GM18868 (cell line): ENCODE measurements at regions not wholly inside any gene's neighbourhood (a gene's known extent, or its start where the extent isn't known, plus 50 kb on each side); places are given as distances from the start of the nearest gene placed in this dataset.
A peak's percentile ranks its signal among the peaks of the same experiment; 100 is the strongest.

ENCODE experiments used
- ATAC-seq: cut with Tn5 transposase; IDR thresholded peaks from one replicate; pipeline ENCODE4 v1.9.1; 2021; ENCODE audit warnings: mild to moderate bottlenecking, moderate library complexity; ENCODE audit not compliant: unreplicated experiment

DNA sequence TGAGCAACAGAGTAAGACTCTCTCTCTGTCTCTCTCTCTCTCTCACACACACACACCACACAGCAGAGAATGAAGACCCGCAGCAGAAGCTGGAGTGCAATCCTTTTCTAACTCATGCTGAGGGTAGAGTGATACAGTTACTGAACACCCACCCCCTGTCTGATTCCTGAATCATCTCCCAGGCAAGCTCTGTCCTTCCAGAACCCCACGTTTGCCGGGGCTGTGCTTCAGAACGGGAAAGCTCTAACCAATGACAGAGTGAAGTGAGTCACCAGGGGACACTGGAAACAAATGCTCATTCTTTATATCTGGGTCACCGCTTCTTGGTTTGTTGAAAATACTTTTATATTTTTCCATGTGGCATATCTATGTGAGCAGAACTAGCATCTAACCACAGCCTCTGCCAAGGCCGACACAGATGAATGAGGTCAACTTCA lies 553.7 kb upstream of the AMELY start:
- ATAC-seq, result no peak

DNA sequence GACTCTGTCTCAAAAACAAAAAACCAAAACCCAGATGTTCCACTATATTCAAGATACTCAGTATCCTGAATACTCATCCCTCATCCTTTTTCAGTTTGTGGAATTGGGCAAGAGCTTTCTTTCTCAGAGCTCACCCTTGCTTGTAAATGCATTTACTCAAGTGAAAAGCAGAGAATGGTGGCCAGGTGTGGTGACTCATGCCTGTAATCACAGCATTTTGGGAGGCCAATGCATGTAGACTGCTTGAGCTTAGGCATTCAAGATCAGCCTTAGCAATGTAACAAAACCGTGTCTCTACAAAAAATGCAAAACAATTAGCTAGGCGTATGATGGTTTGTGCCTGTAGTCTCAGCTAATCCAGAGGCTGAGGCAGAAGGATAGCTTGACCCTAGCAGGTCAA lies 553.2 kb upstream of the AMELY start:
- ATAC-seq, result no peak

DNA sequence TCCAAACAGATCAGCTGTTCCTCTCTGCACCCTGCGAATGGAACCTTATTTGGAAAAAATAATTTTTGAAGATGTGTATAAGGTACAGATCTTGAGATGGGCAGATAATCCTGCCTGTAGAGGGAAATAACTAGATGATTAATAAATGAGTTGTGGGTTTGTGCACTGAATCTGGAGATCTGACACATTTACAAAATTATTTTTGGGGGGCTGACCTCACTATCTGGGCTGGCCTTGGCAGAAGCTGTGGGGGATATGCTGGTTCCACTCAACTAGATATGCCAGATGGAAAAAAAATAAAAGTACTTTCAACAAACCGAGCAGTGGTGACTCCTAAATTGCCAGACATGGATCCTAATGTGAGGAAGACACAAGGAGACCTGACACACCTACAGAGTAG lies 552.2 kb upstream of the AMELY start:
- no peak for ATAC-seq

DNA sequence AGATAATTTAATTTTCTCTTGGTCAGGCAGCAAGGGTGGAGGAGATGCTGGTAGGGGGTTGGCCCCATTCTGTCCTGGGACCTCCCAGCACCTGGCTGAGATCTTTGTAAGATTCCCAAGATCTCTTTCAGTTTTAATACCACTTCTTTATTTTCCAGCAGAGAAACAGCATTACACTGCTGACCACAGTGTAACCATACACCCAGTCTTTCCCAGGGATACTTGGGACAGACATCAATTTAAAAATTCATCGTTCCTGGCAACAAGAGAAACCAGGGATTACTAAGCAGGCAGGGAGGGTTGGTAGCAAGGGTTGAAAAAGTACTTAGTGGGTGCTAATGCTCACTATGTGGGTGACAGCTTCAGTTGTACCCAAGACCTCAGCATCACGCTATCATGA lies 551.6 kb upstream of the AMELY start:
- ATAC-seq, result no peak

DNA sequence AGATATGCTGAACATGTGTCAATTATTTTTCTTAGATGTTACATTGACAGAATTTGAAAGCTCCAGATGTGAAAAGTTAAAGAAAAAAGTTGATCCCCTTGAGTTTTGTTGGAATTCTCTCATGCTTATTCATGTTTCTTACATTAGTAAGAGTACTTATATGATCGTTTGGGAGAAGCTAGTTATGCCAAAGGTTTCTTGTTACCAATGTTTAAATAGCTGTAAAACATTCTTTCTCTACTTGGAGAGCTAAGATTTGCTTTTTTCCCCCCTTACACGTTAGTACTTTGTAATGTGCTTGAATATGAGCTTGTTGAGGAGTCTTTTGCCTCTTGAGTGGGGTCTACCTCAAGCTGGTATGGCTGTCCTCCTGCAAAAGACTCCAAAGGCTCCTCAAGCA lies 551.1 kb upstream of the AMELY start:
- no peak for ATAC-seq

DNA sequence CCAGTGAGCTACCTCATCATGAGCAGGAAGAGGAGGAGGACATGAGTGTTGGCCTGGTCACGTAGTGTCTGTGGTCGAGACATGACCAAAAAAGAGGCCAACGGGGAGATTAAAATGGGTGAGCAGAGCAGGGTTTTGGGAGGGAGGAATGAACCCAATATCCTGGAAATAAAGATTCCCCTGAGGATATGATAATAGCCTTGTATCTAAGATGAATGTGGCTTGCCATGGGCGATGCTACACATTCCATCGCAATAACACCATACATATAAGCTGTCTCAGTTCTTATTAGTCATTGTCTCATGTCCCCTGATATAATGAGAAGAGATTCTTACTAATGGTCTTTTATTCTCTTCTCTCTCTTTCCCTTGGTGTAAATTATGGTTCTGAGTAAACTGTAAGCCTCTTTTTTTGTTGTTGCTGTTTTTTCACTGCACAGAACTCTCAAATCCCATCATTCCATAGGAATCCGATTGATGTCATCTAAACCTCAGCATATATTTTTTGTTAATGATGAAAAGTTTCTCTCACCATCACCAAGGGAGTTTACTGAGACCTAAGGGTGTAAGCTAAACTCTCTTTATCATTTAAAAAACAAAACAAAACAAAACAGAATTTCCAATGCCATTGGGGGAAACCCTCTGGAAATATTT lies 550.4 kb upstream of the AMELY start:
- ATAC-seq, result no peak

DNA sequence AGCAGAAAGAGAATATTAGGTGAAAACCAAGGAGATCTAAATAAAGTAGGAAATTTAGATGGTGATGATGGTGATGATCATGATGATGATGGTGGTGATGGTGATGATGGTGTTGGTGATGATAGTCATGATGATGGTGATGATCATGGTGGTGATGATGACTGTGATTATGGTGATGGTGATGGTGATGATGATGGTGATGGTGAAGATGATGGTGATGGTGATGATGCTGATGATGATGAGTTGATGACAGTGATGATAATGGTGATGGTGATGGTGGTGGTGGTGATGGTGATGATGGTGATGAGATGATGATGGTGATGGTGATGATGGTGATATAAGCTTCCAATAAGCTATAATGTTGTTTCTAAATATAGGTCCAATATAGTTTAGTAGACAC lies 548.2 kb upstream of the AMELY start:
- ATAC-seq, result no peak

DNA sequence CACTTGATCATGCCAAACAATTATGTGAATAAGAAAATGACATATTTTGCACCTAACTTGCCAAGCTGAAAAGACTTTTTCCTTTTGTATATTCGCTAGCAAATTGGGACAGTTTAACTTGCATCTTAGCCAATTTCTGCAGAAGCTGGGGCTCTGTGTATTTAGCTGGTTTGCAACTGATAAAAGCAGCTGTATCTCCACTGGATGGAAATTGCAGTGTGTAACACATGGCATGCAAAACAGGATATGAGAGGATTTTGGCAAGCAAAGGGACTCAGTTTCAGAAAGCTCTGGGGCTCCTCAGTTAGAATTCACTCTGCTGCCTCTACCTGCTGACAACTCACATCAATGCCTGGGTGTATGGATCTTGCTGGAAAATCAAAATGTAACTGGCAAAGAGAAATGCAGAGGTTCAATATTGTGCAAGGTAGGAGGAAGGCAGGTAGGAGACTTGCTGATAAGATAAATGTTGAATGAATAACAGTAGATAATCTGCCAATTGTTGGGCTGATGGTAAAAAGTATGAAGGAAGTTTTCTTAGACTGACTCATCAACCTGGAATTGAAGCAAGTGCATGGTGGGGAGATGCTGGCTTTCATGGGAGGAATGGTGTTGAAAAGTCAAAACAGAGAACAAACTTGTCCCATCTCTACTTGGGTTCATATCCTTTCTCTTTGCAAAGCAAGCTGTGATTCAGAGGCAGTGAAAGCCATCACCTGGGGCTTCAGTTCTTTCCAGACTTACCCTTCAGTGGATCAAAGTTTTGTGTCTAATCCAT lies 546.9 kb upstream of the AMELY start:
- ATAC-seq, result no peak

DNA sequence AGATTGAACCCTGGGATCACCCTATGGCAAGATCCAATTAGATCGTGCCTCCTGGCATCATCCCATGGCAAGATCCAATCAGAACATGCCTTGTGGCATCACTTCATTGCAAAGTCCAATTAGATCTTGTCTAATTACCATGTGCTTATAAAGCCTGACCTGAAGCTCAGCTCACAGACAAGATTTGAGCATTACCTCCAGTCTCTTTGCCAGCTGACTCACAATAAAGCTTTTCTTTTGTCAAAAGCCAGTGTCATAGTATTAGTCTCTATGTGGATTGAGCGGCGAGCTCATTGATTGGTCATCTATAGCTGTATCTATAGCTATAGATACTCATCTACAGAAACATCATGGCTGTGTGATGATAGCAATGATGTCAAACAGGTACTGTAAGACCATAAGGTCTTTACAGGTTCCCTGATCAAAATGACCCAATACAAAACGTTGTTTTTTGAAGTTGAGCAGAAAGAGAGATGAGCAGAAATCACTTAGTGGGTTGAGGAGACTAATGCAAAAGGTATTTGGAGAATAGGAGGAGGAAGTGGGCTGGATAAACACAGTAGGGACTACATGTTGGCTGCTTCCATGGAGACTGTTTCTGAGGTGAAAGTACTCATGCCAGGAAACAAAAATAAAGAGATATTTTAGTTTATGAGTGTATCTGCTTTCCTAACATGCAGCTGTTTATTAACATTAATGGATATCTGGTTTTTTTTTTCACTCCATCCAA lies 545.9 kb upstream of the AMELY start:
- no peak for ATAC-seq

DNA sequence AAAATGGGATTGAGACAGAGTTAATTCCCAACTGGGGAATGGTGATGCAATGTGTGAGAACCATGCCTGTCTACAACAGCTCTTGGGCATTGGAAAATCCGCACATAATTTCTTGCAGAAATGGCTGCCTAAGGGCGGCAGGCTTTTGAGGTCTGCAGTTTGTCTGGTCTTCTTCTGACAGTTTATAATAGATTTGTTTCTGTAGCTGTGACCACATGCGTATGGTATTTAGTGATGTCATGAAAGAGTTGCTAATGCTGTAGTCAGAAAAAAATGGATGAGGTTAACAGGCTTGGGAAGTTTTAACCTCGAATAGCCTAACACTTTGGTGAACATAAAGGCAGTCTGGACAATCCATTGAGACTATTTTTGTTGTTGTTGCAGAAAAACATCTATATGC lies 544.1 kb upstream of the AMELY start:
- ATAC-seq, result no peak

DNA sequence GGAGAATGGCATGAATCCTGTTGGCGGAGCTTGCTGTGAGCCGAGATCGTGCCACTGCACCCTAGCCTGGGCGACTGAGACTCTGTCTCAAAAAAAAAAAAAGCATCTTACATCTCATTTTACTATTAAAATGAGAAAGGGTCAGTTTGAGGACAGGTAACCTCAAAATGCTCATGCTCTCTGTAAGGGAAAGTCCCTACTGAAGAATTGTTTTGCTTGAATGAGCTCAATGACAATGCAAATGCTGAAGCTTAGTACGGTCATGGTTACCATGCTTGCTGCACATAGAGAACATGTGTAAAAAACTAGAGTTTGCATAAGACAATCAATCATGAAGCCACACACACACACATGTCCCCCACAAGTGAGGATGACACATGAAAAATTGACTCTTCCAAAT lies 541.8 kb upstream of the AMELY start:
- peak; percentile 100 for ATAC-seq

DNA sequence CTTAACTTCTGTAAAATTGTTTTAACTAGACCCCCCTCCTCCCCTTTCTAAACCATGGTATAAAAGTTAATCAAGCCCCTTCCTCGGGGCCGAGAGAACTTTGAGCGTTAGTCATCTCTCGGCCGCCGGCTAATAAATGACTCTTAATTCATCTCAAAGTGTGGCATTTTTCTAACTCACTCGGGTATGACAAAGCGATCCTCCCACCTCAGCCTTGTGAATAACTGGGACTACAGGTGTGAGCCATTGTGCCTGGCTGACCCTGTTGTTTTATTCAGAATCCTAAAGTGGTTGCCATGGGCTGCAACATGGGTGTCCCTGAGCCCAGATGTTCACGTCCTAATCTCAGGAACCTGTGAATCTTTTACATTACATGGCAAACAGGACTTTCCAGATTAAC lies 540.7 kb upstream of the AMELY start:
- no peak for ATAC-seq

DNA sequence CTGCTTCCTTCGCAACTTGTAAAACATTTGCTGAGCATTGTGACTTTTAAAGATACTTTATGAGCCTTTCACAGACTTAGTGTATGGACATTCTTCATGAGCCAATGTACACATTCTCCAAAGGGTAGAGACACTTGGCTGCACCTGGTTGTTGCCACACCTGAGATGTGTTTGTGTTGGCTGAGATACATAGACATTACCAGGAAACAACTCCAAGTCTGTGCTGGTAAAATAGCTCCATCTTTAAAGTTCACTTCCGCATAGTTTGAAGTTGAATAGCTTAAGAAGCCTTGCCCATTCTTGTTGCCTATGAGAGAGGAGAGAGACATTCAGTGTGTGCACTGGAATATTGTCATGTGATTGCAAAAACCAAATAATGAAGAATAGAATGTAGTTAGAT lies 538.3 kb upstream of the AMELY start:
- ATAC-seq, result no peak

DNA sequence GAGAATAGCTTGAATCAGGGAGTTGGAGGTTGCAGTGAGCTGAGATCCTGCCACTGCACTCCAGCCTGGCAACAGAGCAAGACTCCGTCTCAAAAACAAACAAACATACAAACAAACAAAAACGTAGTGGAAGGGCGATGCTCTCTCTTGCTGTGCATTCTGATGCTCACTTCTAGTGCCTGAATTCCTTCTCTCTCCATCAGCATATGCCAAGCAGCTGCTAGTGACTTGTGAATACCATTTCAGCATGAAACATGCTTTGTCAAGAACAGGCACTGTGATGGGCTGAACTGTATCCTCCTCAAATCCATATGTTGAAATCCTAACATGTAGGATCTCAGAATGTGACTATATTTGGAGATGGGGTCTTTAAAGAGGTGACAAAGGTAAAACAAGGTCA lies 537.1 kb upstream of the AMELY start:
- ATAC-seq, result no peak

DNA sequence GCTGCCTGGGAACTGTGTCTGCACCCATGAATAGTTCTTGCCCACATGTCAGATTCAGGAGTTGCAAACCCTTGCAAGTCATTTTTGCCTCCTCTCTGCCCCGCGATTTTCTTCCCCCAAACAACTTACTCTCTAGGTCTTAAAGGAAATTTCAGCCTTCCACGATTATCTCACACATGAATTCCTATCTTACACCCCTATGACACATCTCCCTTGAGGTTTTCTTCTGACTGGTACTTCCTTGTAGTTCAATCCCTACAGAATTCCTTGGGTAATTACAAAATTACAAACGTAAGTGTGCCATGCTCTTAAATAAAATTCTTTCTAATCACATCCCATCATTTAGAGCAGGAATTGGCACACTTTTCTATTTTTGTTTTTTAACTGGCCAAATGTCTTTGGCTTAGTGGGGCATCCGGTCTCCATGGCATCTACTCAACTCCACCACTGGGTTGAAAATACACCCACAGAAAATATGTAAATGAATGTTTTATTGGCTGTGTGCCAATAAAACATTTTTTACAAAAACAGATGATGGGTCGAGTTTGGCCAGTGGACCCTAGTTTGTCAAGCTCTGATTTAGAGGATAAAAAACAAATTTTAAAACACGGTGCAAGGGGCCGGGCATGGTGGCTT lies 536.4 kb upstream of the AMELY start:
- ATAC-seq, result no peak

DNA sequence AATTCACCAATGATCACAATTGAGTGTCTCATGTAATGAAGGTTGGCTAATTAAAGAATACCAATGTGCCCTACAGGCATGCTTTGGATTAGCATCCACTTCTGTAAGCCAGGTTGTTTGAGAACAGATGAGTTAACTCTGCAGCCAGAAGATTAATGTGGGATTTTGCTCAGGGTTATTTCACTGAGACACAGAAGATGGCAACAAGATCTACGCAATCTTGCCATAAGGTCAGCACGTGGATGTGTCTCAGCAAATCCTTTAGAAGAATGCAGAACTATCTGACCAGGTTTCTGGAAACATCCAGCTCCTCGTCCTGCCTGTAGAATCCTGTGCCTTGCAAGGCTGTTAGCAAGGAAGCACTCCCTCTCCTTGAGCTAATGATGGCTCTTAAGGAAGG lies 532.6 kb upstream of the AMELY start:
- no peak for ATAC-seq

DNA sequence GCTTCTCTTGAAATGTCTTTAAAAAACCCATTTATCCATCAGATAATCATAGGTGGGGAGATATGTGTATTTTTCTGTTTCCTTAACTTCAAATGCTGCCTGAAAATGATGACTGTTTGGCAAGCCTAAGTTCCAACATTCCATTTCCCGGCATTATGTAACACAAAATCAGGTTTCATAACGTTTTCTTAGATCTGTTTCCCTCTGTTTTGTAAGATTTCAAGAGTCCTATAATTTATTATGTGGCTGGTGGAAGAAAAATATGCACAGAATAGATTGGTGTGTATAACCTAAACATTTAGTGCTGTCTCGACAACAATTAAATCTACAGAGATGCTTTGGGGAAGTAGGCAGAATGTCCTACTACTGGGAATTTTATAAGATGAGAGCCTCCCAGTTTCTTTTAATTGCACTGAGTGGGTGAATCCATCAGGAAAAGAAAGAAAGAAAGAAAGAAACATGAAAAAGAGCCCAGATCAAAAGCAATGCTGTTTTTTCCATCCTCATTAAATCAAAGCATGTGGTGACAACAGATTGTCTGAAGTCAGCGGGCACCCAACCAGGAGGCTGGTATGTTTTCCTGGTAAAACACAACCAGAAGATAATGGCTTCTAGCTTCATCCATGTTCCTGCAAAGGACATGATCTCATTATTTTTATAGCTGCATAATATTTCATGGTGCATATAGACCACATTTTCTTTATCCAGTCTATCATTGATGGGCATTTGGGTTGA lies 529.4 kb upstream of the AMELY start:
- no peak for ATAC-seq

DNA sequence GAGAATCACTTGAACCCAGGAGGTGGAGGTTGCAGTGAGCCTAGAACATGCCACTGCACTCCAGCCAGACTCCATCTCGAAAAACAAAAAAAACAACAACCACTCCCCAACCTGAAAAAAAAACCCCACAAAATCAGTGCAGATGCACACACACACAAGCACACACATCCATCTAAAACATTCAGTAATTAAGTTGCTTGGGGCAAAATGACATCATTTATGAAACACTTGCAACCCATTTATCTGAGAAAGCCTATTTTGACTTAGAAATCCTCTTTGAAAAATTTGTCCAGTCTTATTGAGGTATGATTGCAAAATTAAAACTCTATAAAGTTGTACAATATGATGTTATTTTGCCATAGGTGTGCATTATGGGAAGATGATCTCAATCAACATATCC lies 525.5 kb upstream of the AMELY start:
- ATAC-seq, result no peak

DNA sequence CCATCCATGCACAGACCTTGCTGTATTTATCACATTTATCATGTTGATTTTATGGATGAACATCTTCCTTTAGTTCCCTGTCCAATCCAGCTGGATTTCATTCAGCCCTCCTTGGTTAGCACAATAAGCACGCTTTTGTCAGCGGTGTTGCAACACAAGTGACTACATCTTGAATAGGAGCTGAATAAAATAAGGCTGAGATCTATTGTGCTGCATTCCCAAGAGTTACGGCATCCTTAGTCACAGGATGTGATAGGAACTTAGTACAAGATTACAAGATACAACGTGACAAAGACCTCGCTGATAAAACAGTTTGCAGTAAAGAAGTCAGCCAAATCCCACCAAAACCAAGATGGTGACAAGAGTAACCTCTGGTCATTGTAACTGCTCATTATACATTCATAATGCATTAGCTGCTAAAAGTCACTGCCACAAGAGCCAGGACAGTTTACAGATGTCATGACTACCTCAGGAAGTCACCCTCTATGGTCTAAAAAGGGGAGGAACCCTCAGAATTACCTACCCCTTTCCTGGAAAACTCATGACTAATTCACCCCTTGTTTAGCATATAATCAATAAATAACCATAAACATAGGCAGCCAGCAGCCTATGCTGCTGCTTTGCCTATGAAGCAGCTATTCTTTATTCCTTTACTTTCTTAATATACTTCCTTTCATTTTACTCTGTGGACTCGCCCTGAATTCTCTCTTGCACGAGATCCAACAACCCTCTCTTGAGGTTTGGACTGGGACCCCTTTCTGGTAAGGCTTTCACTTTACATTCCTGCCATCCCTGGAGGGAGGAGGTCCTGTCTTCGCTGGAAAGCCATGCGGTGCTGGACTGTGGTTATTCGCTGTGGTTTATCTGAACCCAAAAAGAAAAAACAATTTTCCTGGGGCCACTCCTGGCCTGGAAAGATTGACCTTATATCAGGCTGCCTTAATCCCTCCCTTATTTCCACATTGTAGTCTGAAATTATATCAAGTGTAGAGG lies 522.6 kb upstream of the AMELY start:
- ATAC-seq, result no peak

DNA sequence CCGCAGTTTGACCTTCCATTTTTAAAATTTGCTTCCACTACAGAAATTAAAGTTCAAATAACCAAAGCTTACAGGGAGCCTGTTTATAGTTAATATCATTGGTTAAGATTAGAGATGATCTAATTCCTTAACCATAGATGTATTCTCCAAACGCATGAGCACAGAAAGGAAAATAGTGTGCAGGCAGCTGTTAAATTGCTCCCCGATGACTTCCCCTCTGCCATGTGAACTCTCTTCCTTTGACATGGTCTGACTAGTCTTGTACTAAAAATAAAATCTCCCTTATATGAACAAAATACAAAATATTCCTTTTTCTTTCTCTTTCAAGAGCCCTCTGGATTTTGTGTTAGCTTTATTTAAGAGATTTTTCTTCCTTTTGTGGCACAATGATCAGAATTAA lies 507.6 kb upstream of the AMELY start:
- no peak for ATAC-seq
